ENCODE measurements at regions not wholly inside any gene's neighbourhood (a gene's known extent, or its start where the extent isn't known, plus 50 kb on each side); places are given as distances from the start of the nearest gene placed in this dataset.

GRCh38 chr10:10818082-10818481, 199.6 kb upstream of the CELF2 start:
- no peak for TF ChIP-seq MAZ (IDR thresholded peaks at IDR 0.05; ENCODE audit: borderline replicate concordance, low read depth, low read length)
- TF ChIP-seq CTCF (conservative IDR thresholded peaks at IDR 0.05; ENCODE audit: low read depth, low read length) = no peak
- no peak for TF ChIP-seq CEBPB (IDR thresholded peaks at IDR 0.05; ENCODE audit: low read depth, low read length)
- TF ChIP-seq, protein P1, sequence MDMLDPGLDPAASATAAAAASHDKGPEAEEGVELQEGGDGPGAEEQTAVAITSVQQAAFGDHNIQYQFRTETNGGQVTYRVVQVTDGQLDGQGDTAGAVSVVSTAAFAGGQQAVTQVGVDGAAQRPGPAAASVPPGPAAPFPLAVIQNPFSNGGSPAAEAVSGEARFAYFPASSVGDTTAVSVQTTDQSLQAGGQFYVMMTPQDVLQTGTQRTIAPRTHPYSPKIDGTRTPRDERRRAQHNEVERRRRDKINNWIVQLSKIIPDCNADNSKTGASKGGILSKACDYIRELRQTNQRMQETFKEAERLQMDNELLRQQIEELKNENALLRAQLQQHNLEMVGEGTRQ (IDR thresholded peaks at IDR 0.05; ENCODE audit: low read depth, low read length) = 0 out of 2 replicates have a peak, but pooled peaks have one; percentile 17
- no peak for TF ChIP-seq RAD21 (IDR thresholded peaks at IDR 0.05; ENCODE audit: low read length)
- no peak for TF ChIP-seq POLR2A (IDR thresholded peaks at IDR 0.05; ENCODE audit: low read depth, low read length)
- TF ChIP-seq FOS (IDR thresholded peaks at IDR 0.05; ENCODE audit: low read depth, low read length) = no peak
- no peak for TF ChIP-seq BHLHE40 (IDR thresholded peaks at IDR 0.05; ENCODE audit: low read depth, low read length)
- TF ChIP-seq, protein P2, sequence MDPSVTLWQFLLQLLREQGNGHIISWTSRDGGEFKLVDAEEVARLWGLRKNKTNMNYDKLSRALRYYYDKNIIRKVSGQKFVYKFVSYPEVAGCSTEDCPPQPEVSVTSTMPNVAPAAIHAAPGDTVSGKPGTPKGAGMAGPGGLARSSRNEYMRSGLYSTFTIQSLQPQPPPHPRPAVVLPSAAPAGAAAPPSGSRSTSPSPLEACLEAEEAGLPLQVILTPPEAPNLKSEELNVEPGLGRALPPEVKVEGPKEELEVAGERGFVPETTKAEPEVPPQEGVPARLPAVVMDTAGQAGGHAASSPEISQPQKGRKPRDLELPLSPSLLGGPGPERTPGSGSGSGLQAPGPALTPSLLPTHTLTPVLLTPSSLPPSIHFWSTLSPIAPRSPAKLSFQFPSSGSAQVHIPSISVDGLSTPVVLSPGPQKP (IDR thresholded peaks at IDR 0.05; ENCODE audit: borderline replicate concordance, low read depth, low read length) = no peak
- no peak for TF ChIP-seq CHD1 (IDR thresholded peaks at IDR 0.05; ENCODE audit: low read depth, low read length)
- TF ChIP-seq RFX5 (IDR thresholded peaks at IDR 0.05; ENCODE audit: low read depth, low read length) = no peak
- TF ChIP-seq SMC3 (IDR thresholded peaks at IDR 0.05; ENCODE audit: low read depth, low read length) = no peak

Data from IMR-90 (cell line).